GM23338 (cell line): ENCODE measurements at regions not wholly inside any gene's neighbourhood (a gene's known extent, or its start where the extent isn't known, plus 50 kb on each side); places are given as distances from the start of the nearest gene placed in this dataset.

ENCODE experiments used
- ATAC-seq: fragments of 200-7000 bp; cut with Tn5 transposase; 3 replicates; pipeline ENCODE4 v1.9.1; 2020
- DNase-seq: peaks from one replicate; pipeline ENCODE4 v3.0.0-alpha.2; 2015; ENCODE audit warnings: low spot score
- H2AFZ ChIP-seq: fragments of 200-600 bp; sonication (generic); 2 replicates; pipeline ENCODE4 v1.8.0; 2016; ENCODE audit warnings: antibody characterized with exemption, mild to moderate bottlenecking, moderate library complexity
- H3F3A ChIP-seq: fragments of 200-600 bp; sonication (generic); replicated peaks from 2 replicates; pipeline ENCODE4 v1.8.0; 2017; ENCODE audit warnings: antibody characterized with exemption, mixed run types, low read depth
- H3K27ac ChIP-seq: fragments of 200-600 bp; sonication (generic); 2 replicates; pipeline ENCODE4 v1.6.1; 2016; ENCODE audit warnings: low read depth
- H3K27me3 ChIP-seq: fragments of 200-600 bp; sonication (generic); 2 replicates; pipeline ENCODE4 v1.8.0; 2016; ENCODE audit warnings: mild to moderate bottlenecking, mixed run types, moderate library complexity; ENCODE audit not compliant: insufficient read depth
- H3K36me3 ChIP-seq: fragments of 200-600 bp; sonication (generic); 2 replicates; pipeline ENCODE4 v1.8.0; 2016; ENCODE audit warnings: mild to moderate bottlenecking; ENCODE audit not compliant: insufficient read depth
- H3K4me1 ChIP-seq: fragments of 200-600 bp; sonication (generic); 2 replicates; pipeline ENCODE4 v1.8.0; 2016; ENCODE audit warnings: mild to moderate bottlenecking, moderate library complexity; ENCODE audit not compliant: insufficient read depth
- H3K4me2 ChIP-seq: fragments of 200-600 bp; sonication (generic); 2 replicates; pipeline ENCODE4 v1.7.1; 2017; ENCODE audit warnings: mixed run types
- H3K4me3 ChIP-seq: fragments of 200-600 bp; sonication (generic); 2 replicates; pipeline ENCODE4 v1.6.1; 2016; ENCODE audit warnings: mixed run types
- H3K79me2 ChIP-seq: fragments of 200-600 bp; sonication (generic); replicated peaks from 2 replicates; pipeline ENCODE4 v1.8.0; 2017; ENCODE audit warnings: mild to moderate bottlenecking; ENCODE audit not compliant: insufficient read depth
- H3K9me2 ChIP-seq: fragments of 200-600 bp; sonication (generic); 2 replicates; pipeline ENCODE4 v1.8.0; 2017; ENCODE audit not compliant: insufficient read depth
- H4K20me1 ChIP-seq: fragments of 200-600 bp; sonication (generic); replicated peaks from 2 replicates; pipeline ENCODE4 v1.8.0; 2017; ENCODE audit warnings: mild to moderate bottlenecking; ENCODE audit not compliant: insufficient read depth
- H3K27ac Mint-ChIP-seq: 2 replicates; pipeline ENCODE4 v1.8.0; 2020; ENCODE audit warnings: inconsistent platforms, mild to moderate bottlenecking, moderate library complexity, mixed read lengths
- H3K27me3 Mint-ChIP-seq: 3 replicates; pipeline ENCODE4 v1.8.0; 2022; ENCODE audit warnings: low read depth, mild to moderate bottlenecking, moderate library complexity, mixed read lengths, inconsistent platforms; ENCODE audit not compliant: insufficient read depth, poor library complexity
- H3K36me3 Mint-ChIP-seq: 3 replicates; pipeline ENCODE4 v1.8.0; 2021; ENCODE audit warnings: low read depth, mild to moderate bottlenecking, inconsistent platforms, moderate library complexity, mixed read lengths
- H3K4me1 Mint-ChIP-seq: 3 replicates; pipeline ENCODE4 v1.8.0; 2020; ENCODE audit warnings: mild to moderate bottlenecking, inconsistent platforms, mixed read lengths
- H3K4me3 Mint-ChIP-seq: 3 replicates; pipeline ENCODE4 v1.8.0; 2021; ENCODE audit warnings: moderate library complexity, mild to moderate bottlenecking, inconsistent platforms, mixed read lengths
- H3K9me3 Mint-ChIP-seq: 3 replicates; pipeline ENCODE4 v1.8.0; 2020; ENCODE audit warnings: moderate library complexity, mild to moderate bottlenecking, inconsistent platforms, mixed read lengths
- EZH2 ChIP-seq: fragments of 200-600 bp; sonication (generic); IDR thresholded peaks from one replicate; pipeline ENCODE4 v1.8.0; 2017; ENCODE audit warnings: antibody characterized with exemption, mild to moderate bottlenecking, low read depth; ENCODE audit not compliant: unreplicated experiment
- STAT1 ChIP-seq: IDR thresholded peaks from one replicate; pipeline ENCODE4 v1.6.1; 2016; ENCODE audit warnings: antibody characterized with exemption; ENCODE audit not compliant: unreplicated experiment
- ZNF114 ChIP-seq: fragments of 250-450 bp; sonication (Bioruptor Pico); IDR thresholded peaks from 2 replicates; pipeline ENCODE4 v1.5.0; 2020; ENCODE audit warnings: mild to moderate bottlenecking, moderate library complexity
- ZNF331 ChIP-seq: fragments of 250-450 bp; sonication (Bioruptor Pico); IDR thresholded peaks from 2 replicates; pipeline ENCODE4 v1.5.0; 2020; ENCODE audit warnings: low read depth, mild to moderate bottlenecking, moderate library complexity
- ZNF462 ChIP-seq: fragments of 250-450 bp; sonication (Bioruptor Pico); IDR thresholded peaks from 2 replicates; pipeline ENCODE4 v1.5.0; 2020; ENCODE audit warnings: mild to moderate bottlenecking, moderate library complexity

GRCh38 chr1:56302878-56303277, 276.5 kb downstream of the PLPP3 start:
- H3K36me3 ChIP-seq = no peaks in the 10 kb centered on the region
- H3F3A ChIP-seq = no peaks in the 10 kb centered on the region
- no peaks in the 10 kb centered on the region for H3K36me3 Mint-ChIP-seq
- no peak overlapping the region for H3K4me3 Mint-ChIP-seq
- ATAC-seq (no peak), DNase-seq (no peak)
- no peak overlapping the region for H3K4me2 ChIP-seq
- H3K9me3 Mint-ChIP-seq = no peaks in the 10 kb centered on the region
- no peaks in the 10 kb centered on the region for H3K27me3 ChIP-seq
- no peaks in the 10 kb centered on the region for H4K20me1 ChIP-seq
- H3K4me1 ChIP-seq = no peaks in the 10 kb centered on the region
- H3K4me3 ChIP-seq = no peak overlapping the region
- H3K4me1 Mint-ChIP-seq = no peaks in the 10 kb centered on the region; the same call in 2 of the 3 replicates
- no peak overlapping the region for H3K27ac Mint-ChIP-seq
- H3K27ac ChIP-seq = no peak overlapping the region
- no peaks in the 10 kb centered on the region for H3K79me2 ChIP-seq
- no peak overlapping the region for H2AFZ ChIP-seq
- TF ChIP-seq EZH2 = no peak
- TF ChIP-seq ZNF462 (CRISPR knock-in tag) = no peak
- H3K27me3 Mint-ChIP-seq = peaks cover 2% of the 10 kb centered on the region
- no peaks in the 10 kb centered on the region; the same call in 1 of the 2 replicates for H3K9me2 ChIP-seq

- Histone ChIP-seq H3K4me3 (no peak overlapping the region), H3K36me3 (no peaks in the 10 kb centered on the region), H3K27ac (no peak overlapping the region), H3K27me3 (no peaks in the 10 kb centered on the region), H3K4me1 (no peaks in the 10 kb centered on the region), H3K4me2 (no peak overlapping the region), H3K79me2 (no peaks in the 10 kb centered on the region), H2AFZ (no peak overlapping the region), H3F3A (no peaks in the 10 kb centered on the region), H3K9me2 (peaks cover 3% of the 10 kb centered on the region), H4K20me1 (no peaks in the 10 kb centered on the region)
- Mint-ChIP-seq H3K4me3 (no peak overlapping the region), H3K27ac (no peak overlapping the region), H3K36me3 (no peaks in the 10 kb centered on the region), H3K27me3 (peaks cover 2% of the 10 kb centered on the region), H3K9me3 (no peaks in the 10 kb centered on the region), H3K4me1 (no peaks in the 10 kb centered on the region; the same call in 2 of the 3 replicates)
- no peak for TF ChIP-seq ZNF114
- no peak for TF ChIP-seq ZNF331 (CRISPR knock-in tag)
- no peak for TF ChIP-seq EZH2
- TF ChIP-seq STAT1 = no peak
- ATAC-seq (no peak), DNase-seq (no peak)
Measured at GRCh38 chr1:56301791-56302190, 277.6 kb downstream of the PLPP3 start.
